Right lobe of liver (tissue), 4 donors: ENCODE measurements at regions not wholly inside any gene's neighbourhood (a gene's known extent, or its start where the extent isn't known, plus 50 kb on each side); places are given as distances from the start of the nearest gene placed in this dataset.

Experiments
- POLR2A ChIP-seq: fragments of 450-650 bp; IDR thresholded peaks from one replicate; pipeline ENCODE4 v1.6.1; 2017; ENCODE audit warnings: antibody characterized with exemption, mild to moderate bottlenecking
- TF ChIP-seq, protein P1 (sequence below), 4 donors: fragments of 200-600 bp in 3 of 4; fragments of 450-650 bp in 1 of 4; IDR thresholded peaks; one replicate each; pipeline versions ENCODE4 v1.5.1 to v1.8.0; 2016 to 2022; ENCODE audit warnings: antibody characterized with exemption in 4 of 4, mild to moderate bottlenecking in 2 of 4
- donor health status: DM: no; HTN: no; CAD: no.
- donor health status: DM: no; HTN: no; CAD: no.
- donor health status: DM: no; HTN: yes; CAD: no.

DNA sequence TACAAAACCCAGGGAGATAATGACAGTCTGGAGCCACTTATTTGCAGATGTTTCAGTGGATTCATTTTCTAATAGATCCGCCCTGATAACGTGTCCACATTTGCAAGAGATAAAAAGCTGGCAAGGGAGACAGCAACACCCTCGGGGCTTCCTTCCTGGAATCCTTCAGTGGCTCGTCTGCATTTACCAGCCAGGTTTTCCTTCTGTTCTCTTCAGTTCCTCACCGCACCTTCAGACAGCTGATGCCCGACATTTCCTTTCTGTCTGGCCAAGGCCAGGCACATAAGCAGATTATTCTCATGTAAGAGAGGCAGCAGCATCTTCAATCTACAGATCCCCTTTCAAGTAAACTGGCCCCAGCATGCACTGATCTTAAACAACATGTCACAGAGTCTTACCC lies 56.2 kb upstream of the SPATA12 start:
- TF ChIP-seq, protein P1, sequence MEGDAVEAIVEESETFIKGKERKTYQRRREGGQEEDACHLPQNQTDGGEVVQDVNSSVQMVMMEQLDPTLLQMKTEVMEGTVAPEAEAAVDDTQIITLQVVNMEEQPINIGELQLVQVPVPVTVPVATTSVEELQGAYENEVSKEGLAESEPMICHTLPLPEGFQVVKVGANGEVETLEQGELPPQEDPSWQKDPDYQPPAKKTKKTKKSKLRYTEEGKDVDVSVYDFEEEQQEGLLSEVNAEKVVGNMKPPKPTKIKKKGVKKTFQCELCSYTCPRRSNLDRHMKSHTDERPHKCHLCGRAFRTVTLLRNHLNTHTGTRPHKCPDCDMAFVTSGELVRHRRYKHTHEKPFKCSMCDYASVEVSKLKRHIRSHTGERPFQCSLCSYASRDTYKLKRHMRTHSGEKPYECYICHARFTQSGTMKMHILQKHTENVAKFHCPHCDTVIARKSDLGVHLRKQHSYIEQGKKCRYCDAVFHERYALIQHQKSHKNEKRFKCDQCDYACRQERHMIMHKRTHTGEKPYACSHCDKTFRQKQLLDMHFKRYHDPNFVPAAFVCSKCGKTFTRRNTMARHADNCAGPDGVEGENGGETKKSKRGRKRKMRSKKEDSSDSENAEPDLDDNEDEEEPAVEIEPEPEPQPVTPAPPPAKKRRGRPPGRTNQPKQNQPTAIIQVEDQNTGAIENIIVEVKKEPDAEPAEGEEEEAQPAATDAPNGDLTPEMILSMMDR (IDR thresholded peaks at IDR 0.05) = no peak
- no peak for TF ChIP-seq POLR2A
